Lower leg skin (tissue), 3 donors: ENCODE measurements at regions not wholly inside any gene's neighbourhood (a gene's known extent, or its start where the extent isn't known, plus 50 kb on each side); places are given as distances from the start of the nearest gene placed in this dataset.

ENCODE experiments used
- CTCF ChIP-seq, 3 donors: fragments of 450-650 bp; IDR thresholded peaks; one replicate each; pipeline ENCODE4 v1.5.1; 2016; ENCODE audit warnings: antibody characterized with exemption in 3 of 3, mild to moderate bottlenecking in 3 of 3, moderate library complexity in 2 of 3
- POLR2A ChIP-seq, 2 donors: fragments of 450-650 bp; IDR thresholded peaks; one replicate each; pipeline ENCODE4 v1.6.1; 2016 to 2017; ENCODE audit warnings: antibody characterized with exemption in 2 of 2, mild to moderate bottlenecking in 1 of 2, moderate library complexity in 1 of 2

GRCh38 chrX:10741003-10741402 is 120.6 kb upstream of the MID1 start:
- TF ChIP-seq POLR2A (IDR thresholded peaks at IDR 0.05) = no peak
- no peak for TF ChIP-seq CTCF (IDR thresholded peaks at IDR 0.05)
